ENCODE measurements at regions not wholly inside any gene's neighbourhood (a gene's known extent, or its start where the extent isn't known, plus 50 kb on each side); places are given as distances from the start of the nearest gene placed in this dataset.
"Not testable (repeated sequence)": the region's sequence is repeated elsewhere in the genome, so short reads cannot be mapped to it uniquely, and the experiment has no call there.

- no peaks in the 10 kb centered on the region for H3K36me3 Mint-ChIP-seq (ENCODE audit: low read depth)
- peaks cover 5% of the 10 kb centered on the region for H3K9me3 Mint-ChIP-seq
- peaks cover 6% of the 10 kb centered on the region for H3K27me3 Mint-ChIP-seq (ENCODE audit: low read depth)
- no peak for TF ChIP-seq CTCF (IDR thresholded peaks at IDR 0.05; ENCODE audit: unreplicated experiment in 3 of 3)
- peaks cover 8% of the 10 kb centered on the region for H3K4me1 Mint-ChIP-seq
- H3K4me3 Mint-ChIP-seq: no peak overlapping the region
- no peak overlapping the region for H3K27ac Mint-ChIP-seq
Measured at GRCh38 chr1:221040101-221040500, 160.9 kb downstream of the HLX start.

DNA sequence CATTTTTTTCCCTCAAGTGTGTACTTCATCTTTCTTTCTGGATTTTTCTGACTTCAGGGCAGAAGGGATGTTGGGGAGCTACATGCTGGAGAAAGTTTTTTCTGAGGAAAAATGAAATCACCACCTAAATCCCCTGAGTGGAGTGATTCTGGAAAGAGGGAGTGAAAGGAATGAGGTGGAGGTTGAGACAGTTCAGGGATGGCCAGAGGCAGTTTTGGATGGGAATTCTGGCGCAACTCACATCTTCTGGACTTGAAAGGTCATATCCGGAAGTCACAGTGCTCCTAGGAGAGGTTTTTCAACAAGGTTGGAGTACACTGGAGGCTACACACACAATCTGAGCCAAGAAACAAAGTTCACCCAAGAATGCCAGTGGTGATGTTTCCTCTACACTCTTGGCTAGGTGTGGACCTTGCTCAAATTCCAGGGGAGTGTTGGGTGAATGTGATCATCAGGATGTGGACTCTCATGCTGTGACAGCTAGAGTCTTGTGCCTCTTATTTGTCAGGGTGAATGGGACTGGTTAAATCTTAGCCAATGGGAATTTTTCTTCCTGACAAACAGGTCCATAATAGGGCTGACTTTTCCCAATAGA, 161.5 kb downstream of the HLX start:
- Mint-ChIP-seq H3K4me1 (peaks cover 3% of the 10 kb centered on the region), H3K27ac (no peak overlapping the region), H3K36me3 (ENCODE audit: low read depth) (no peaks in the 10 kb centered on the region), H3K9me3 (peaks cover 5% of the 10 kb centered on the region), H3K4me3 (no peak overlapping the region), H3K27me3 (ENCODE audit: low read depth) (peaks cover 6% of the 10 kb centered on the region)
- no peak for TF ChIP-seq CTCF (IDR thresholded peaks at IDR 0.05; ENCODE audit: unreplicated experiment in 3 of 3)

DNA sequence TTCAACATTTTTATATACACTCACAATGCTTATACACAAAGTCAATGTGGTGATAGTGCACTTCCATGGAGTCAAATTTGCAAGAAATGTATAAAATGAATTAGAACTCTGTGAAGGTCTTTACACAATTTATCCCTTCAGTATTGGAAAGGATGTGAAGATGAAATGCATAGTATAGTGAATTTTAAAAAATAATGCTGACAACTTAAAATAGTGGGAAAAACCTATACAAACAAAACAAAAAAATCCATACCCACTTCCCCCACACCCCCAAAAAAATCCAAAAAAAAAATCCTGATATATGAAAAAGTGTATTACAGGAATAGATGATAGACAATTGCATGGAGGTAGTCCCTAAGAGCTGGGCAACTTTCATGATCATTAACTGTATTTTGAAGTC, 165.3 kb downstream of the HLX start:
- no peak for TF ChIP-seq CTCF (IDR thresholded peaks at IDR 0.05; ENCODE audit: unreplicated experiment in 3 of 3)
- Mint-ChIP-seq H3K27me3 (ENCODE audit: low read depth) (peaks cover 10% of the 10 kb centered on the region), H3K9me3 (peaks cover 16% of the 10 kb centered on the region), H3K36me3 (ENCODE audit: low read depth) (no peaks in the 10 kb centered on the region), H3K27ac (no peak overlapping the region), H3K4me1 (peaks cover 3% of the 10 kb centered on the region), H3K4me3 (no peak overlapping the region)

GRCh38 chr1:221045151-221045550, 165.9 kb downstream of the HLX start:
- no peak overlapping the region for H3K27ac Mint-ChIP-seq

GRCh38 chr1:221045842-221046831, 166.9 kb downstream of the HLX start:
- Mint-ChIP-seq H3K27ac (peak overlapping the region in 1 of 3 experiments; percentile 27), H3K27me3 (ENCODE audit: low read depth) (peaks cover 10% of the 10 kb centered on the region), H3K4me1 (no peaks in the 10 kb centered on the region), H3K9me3 (peaks cover 32% of the 10 kb centered on the region), H3K36me3 (ENCODE audit: low read depth) (no peaks in the 10 kb centered on the region), H3K4me3 (no peak overlapping the region)
- no peak for TF ChIP-seq CTCF (IDR thresholded peaks at IDR 0.05; ENCODE audit: unreplicated experiment in 3 of 3)

More at GRCh38 chr1:221045151-221045550, 165.9 kb downstream of the HLX start:
- Mint-ChIP-seq H3K4me3 (no peak overlapping the region), H3K9me3 (peaks cover 22% of the 10 kb centered on the region), H3K36me3 (ENCODE audit: low read depth) (no peaks in the 10 kb centered on the region), H3K4me1 (peaks cover 3% of the 10 kb centered on the region), H3K27me3 (ENCODE audit: low read depth) (peaks cover 10% of the 10 kb centered on the region)
- no peak for TF ChIP-seq CTCF (IDR thresholded peaks at IDR 0.05; ENCODE audit: unreplicated experiment in 3 of 3)

DNA sequence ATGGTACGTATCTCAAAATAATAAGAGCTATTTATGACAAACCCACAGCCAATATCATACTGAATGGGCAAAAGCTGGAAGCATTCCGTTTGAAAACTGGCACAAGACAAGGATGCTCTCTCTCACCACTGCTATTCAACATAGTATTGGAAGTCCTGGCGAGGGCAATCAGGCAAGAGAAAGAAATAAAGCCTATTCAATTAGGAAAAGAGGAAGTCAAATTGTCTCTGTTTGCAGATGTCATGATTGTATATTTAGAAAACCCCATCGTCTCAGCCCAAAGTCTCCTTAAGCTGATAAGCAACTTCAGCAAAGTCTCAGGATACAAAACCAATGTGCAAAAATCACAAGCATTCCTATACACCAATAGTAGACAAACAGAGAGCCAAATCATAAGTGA, 172.1 kb downstream of the HLX start:
- H3K4me1 Mint-ChIP-seq; H3K27ac Mint-ChIP-seq; H3K4me3 Mint-ChIP-seq; H3K36me3 Mint-ChIP-seq (ENCODE audit: low read depth): not testable (repeated sequence)
- H3K27me3 Mint-ChIP-seq (ENCODE audit: low read depth): peaks cover 10% of the 10 kb centered on the region
- peaks cover 45% of the 10 kb centered on the region for H3K9me3 Mint-ChIP-seq

Data from nephron (organoid).